HL-60/S4 (cell line): ENCODE measurements at regions not wholly inside any gene's neighbourhood (a gene's known extent, or its start where the extent isn't known, plus 50 kb on each side); places are given as distances from the start of the nearest gene placed in this dataset.

Source experiments
- in situ Hi-C: fragments of 300-500 bp; cut with MboI; formaldehyde crosslinking; loops from 2 replicates; pipeline ENCODE4 v1.14.3; 2022; ENCODE audit warnings: low sequenced_read_pairs

DNA sequence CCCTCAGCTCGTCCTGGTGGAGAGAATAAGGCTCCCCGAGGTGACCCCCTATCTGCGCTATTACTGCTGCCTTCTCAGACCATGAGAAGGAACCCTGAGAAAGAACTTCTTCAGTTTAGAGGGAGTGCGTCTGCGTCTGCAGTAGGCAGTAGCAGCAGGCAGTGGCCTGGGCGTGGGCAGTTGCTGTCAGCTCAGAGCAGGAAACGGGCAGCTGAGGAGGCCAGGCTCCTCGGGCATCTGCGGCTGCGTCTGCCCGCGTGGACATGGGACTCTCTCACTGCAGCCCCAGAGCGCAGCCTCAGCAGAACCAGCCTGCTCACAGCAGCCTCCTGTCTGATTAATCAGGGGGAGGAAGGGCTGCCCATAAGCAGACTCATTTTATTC, 49.8 kb upstream of the FCN1 start:
- in situ Hi-C loops: no loop called here

DNA sequence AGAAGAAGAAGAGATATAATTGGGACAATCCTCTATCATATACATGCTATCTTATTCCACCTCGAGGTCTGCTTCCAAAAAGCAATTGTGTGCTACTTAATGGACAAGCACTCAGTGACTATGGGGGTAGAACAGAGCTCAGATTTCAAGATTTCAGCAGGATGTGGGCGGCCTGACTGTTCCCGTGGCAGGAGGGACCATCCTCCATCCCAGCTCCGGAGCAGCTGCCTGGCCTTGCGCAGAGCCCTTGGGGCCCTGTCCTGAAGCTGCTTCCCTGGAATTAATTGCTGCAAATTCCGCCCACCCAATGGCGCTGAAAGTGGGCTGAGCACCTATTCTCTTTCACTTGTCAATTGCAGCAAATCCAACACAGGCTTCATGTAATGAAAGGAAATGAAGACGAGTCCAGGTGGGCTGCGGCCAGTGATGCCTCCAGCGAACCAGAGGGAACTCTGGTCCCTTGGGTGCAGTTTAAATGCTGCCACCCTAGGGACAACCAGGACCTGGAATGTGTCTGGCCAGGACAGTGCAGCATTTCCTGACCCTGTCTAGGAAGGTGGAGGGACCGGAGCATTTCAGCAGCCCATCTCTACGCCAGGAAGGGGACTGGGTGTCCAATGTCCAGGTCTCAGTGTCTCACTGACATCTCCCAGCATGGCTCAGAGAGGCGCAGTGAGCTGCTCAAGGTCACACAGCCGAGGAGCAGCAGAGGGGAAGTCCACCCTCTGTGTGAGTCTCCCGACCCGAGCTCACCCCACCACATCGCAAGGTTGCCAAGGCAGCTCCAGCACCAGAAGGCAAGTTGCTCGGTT, 50.5 kb upstream of the FCN1 start:
- in situ Hi-C loops: no loop called here

DNA sequence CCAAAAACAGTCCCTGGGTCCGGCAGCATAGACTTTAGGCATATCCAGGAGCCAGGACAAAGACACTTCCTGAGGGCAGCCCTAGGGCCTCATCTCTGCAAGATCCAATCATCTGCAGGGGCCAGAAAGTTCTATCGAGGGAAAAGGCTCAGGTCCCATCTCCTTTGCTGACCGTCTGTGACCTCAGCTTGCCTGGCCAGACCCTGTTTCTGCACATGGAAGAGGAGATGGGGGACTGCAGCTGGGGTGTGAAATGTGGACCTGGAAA, 51.0 kb upstream of the FCN1 start:
- in situ Hi-C loops: no loop called here

DNA sequence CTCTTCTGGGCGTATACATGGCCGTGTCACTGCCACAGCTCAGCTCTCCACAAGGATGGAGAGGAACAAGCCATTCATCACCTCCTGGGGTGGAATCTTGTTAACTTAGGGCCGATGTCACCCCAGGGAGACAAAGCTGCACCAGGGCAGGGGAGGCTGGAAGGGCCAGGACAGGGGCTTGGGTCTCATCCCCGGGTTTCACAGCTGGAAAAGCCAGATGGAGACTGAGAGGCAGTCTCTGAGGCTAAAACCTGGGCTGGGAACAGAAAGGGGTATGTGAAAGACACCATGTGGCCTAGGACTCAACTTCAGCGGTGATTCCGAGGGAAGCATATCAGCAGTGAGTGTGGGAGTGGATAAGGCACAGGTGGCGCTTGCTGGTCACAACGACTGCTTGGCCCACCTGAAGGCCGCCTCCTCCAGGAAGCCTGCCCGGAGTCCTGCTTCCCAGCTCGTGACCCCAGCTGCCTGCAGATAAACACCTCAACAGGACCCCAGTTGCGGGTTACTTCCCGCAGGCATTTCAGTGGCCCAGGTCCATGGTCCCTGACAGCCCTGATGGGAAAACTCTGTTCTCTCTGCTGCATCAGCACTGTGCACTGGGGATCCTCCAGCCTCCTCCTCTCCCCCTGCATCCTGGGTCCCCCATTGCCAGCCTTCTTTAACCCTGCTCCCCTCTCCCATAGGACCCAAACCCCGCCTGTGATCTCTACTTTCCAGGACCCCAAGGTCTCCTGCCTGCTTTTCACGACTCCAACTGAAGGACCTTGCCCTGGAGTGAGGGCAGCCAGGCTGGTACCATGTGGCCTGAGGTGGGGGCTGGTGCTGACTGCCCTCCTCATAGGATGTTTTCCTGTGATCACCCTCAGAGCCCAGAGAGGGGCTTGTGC, 51.7 kb upstream of the FCN1 start:
- in situ Hi-C loops: no loop called here

DNA sequence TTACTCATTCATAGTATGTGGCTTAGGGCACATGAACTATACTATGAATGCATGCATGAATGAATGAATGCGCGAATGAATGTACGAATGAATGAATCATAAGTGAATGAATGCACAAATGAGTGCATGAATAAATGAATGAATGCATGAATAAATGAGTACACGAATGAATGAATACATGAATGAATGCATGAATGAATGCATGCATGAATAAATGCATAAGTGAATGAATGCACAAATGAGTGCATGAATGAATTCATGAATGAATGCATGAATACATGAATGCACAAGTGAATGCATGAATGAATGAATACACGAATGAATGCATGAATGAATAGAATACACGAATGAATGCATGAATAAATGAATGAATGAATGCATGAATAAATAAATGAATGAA, 52.5 kb upstream of the FCN1 start:
- in situ Hi-C loops: no loop called here

DNA sequence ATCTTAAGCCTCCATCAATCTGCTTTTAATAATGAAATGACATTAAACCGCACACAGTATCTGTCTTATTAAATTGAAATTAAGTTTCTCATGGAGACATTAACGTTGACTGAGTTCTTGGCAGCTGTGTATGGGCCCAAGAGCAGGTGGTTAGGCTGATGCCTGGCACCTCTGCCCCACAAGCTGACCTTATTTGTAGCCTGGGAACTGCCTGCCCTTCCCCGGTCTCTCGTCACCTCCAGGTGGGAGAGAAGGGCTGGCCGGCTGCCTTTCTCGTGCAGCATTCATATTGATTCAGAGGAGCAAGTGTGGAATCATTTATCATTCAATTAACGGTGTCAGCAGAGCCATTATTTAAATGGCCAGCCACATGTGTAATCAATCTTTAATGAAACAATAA, 53.0 kb upstream of the FCN1 start:
- in situ Hi-C loops: no loop called here

DNA sequence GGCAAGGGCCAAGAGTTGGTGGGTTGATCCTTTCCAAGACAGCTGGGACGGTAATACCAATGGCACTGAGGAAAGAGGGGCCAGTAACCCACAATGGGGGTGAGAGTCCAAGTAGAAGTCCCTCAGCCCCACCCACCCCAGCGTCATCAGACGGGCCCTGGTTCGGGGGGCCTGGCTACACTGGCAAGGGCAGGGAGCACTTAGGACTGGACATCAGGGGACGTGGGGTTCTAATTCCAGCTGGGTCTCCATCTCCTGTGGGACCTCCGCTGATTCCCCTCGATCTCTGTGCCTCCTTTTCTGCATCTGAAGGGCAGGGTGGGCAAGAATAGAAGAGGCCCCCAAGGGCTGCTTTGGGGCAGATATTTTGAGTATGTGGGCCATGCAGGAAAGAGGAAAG, 53.5 kb upstream of the FCN1 start:
- in situ Hi-C loops: no loop called here

DNA sequence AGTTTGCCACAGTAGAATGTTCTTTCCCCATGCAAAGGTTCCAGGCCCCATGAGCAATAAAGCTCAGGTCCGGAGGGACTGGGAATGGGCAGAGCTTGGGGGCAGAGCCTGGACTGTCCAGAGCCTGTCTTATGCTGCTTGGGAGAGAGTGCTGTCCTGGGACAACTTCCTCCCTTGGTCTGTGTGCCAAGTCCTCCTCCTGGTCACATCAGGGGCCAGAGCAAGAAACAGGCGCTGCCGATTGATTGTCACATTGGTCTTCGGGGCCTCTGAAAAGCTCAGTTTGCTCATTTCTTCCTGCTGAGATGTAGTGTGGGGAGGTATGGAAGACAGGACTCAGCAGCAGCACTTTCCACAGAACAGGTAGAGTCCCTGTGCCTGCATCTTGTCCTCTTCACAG, 54.0 kb upstream of the FCN1 start:
- in situ Hi-C loops: no loop called here

DNA sequence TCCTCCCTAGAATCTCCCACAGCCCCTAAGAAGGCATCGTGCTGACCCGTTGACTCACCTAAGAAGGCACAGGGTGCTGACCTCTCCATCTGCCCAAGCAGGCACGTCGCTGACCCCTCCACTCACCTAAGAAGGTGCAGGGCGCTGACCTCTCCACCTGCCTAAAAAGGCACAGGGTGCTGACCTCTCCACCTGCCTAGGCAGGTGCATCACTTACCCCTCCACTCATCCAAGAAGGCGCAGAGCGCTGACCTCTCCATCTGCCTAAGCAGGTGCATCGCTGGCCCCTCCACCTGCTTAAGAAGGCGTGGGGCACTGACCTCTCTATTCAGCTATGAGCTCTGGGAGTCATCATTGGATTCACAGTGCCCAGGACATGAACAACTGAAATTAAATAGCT, 54.4 kb upstream of the FCN1 start:
- in situ Hi-C loops: no loop called here

DNA sequence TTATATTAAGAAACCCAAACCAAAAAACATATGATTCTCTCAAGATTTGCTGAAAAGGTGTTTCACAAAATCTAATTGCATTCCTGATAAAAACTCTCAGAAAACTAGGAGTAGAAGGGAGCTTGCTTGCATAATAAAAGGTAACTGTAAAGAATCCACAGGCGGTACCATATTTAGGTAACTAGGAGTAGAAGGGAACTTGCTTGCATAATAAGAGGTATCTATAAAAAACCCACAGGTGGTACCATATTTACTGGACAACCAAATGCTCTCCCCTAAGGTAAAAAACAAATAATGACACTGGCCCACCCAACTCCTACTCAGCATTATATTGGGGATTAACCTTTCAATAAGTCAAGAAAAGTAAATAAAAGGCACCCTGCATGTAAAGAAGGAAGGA, 57.5 kb upstream of the FCN1 start:
- in situ Hi-C loops: no loop called here

DNA sequence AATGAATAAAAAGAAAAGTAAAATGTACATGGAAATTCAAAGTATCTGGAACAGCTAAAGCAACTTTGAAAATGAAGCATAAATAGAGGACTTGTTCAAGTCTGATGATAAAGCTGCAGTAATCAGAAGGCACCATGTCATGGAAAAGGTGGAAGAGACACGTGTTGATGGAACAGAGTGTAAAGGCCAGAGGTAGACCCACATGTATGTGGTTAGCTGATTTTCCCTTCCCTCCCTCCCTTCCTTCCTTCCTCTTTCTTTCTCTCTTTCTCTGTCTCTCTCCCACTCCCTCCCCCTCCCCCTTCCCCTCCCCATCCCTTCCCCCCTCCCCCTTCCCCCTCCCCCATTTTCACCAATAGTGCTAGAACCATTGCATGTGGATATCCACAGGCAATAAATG, 58.7 kb upstream of the FCN1 start:
- in situ Hi-C loops: no loop called here

DNA sequence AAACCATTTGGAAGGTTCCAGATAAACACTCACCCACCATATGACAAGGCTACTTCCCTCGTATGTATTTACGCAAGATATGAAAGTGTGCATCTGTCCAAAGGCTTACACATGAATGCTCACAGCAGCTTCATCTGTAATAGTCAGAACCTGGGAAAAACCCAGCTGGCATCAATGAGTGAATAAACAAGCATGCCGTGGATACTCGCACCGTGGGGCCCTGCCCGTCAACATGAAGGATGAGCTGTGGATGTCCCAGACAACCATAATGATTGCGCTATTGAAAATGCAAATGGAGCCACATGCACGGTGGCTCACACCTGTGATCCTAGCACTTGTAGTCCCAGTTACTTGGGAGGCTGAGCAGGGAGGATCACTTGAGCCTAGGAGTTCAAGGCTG, 60.6 kb upstream of the FCN1 start:
- in situ Hi-C loops: no loop called here

DNA sequence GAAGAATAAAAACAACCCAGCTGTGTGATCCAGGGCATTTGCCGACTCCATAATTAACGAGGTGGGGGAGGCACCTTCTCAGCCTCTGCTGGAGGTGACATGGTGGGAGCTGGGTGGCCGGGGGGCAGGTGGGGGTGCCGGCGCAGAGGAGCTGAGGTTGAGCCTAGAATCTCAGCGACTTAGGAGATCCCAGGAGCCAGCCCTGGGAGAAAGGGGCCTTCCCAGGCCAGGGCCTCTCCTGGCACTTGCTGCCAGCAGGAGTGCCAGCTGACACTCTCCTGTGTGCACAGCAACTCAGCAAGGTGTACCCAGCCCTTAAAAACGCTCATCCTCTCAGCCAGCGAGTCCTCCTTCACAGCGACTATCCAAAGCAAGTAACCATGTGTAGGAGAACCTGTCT, 62.8 kb upstream of the FCN1 start:
- in situ Hi-C loops: loop anchor here (5.0 to 10.0 kb wide), 2 partner anchors 198 to 276 kb away; no protein-coding TSS in a partner anchor

DNA sequence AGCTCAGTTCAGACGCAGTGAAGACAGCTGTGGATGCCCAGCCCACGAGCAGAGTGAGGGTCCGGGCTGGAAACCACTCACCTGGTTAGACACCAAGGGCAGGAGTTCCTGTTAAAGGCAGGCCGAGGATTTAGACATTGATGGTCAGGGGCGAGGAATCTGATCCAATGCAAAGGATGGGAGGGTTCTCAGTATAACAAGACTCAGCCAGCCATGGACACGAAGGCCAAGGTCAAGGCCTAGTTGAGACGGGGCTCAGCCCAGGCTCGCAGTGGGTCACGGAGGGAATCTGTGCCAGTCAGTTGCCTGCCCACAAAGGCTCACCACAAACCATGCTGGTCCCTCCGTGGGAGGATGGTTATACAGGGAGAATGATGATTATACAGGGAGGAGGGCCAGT, 63.3 kb upstream of the FCN1 start:
- in situ Hi-C loops: loop anchor here (5.0 to 10.0 kb wide), 2 partner anchors 199 to 276 kb away; no protein-coding TSS in a partner anchor

DNA sequence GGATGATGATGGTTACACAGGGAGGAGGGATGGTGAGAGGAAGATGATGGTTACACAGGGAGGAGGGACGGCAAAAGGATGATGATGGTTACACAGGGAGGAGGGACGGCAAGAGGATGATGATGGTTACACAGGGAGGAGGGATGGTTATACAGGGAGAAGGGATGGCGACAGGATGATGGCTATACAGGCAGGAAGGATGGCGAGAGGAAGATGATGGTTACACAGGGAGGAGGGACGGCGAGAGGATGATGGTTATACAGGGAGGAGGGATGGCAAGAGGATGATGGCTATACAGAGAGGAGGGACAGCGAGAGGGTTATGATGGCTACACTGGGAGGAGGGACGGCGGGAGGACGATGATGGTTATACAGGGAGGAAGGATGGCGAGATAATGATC, 64.1 kb upstream of the FCN1 start:
- in situ Hi-C loops: loop anchor here (5.0 to 10.0 kb wide), 2 partner anchors 200 to 277 kb away; no protein-coding TSS in a partner anchor

DNA sequence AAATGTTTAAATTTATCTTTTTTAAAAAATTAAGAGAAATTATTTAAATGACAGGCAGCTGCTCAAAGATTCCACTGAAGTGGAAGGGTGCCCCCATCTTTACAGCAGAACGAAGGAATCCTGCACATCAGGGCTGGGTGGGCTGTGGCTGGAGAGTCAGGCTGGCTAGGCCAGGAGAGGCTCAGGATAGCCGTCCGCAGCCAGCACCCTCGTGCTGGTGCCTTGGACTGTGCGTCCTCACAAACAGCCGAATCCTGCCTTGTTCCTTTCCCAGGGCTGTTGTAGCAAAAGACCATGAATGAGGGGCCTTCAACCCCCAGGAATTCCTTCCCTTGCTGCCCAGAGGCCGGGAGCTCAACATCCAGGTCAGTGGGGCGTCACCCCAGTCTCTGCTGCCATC, 64.6 kb upstream of the FCN1 start:
- in situ Hi-C loops: loop anchor here (5.0 to 10.0 kb wide), 2 partner anchors 200 to 278 kb away; no protein-coding TSS in a partner anchor

DNA sequence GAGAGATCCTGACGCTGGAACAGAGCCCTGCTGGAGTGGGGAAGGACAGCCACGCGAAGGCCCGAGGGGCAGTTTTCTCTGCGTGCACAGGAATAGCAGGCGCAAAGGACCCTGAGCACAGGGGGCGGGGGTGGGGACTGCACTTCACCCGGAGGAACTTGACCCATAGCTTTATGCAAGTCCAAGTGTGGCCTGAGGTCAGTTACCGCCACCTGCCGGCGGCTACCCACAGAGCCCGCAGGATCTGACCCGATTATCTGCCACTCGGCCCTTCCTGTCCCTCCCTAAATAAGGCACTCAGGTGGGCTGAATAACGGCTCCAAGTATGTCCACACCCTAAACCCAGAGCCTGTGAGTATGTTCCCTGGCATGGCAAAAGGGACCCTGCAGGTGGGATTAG, 65.4 kb upstream of the FCN1 start:
- in situ Hi-C loops: loop anchor here (5.0 to 10.0 kb wide), 2 partner anchors 201 to 278 kb away; no protein-coding TSS in a partner anchor

DNA sequence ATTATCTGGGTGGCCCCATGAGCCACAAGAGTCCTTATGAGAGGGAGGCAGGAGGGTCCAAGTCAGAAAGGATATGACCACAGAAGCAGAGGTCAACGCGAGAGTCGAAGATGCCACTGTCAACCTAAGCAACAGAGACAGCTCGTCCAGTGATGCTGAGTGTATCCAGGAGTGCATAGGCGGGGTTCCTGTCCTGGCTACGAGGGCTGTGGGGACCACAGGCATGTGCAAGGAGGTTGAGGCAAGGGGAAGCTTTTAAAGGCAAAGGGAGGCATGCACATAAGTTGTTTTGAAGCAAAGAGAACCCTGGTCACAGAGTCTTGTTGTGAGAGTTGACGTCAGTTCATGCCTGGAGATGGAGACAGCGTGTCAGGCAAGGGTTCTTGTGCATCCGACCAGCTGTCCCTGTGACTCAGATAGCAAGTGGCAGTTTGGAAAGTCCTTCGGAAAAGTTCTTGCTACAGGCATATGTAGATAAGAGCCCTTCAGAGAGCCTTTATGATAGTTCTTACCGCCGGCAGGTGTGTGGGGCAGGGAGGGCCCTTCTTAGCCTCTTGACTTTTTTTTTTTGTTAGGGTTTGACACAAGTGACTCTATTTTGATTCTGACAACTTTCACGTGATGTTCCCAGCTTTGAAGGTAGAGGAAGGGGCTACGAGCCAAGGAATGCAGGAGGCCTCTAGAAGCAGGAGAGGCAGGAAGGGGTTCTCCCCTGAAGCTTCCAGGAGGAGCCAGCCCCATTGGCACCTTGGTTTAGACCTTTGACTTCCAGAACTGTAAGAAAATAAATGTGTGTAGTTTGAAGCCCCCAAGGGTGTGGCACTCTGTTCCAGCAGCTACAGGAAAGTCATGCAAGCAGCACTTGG, 66.0 kb upstream of the FCN1 start:
- in situ Hi-C loops: loop anchor here (5.0 to 10.0 kb wide), 2 partner anchors 201 to 279 kb away; no protein-coding TSS in a partner anchor

DNA sequence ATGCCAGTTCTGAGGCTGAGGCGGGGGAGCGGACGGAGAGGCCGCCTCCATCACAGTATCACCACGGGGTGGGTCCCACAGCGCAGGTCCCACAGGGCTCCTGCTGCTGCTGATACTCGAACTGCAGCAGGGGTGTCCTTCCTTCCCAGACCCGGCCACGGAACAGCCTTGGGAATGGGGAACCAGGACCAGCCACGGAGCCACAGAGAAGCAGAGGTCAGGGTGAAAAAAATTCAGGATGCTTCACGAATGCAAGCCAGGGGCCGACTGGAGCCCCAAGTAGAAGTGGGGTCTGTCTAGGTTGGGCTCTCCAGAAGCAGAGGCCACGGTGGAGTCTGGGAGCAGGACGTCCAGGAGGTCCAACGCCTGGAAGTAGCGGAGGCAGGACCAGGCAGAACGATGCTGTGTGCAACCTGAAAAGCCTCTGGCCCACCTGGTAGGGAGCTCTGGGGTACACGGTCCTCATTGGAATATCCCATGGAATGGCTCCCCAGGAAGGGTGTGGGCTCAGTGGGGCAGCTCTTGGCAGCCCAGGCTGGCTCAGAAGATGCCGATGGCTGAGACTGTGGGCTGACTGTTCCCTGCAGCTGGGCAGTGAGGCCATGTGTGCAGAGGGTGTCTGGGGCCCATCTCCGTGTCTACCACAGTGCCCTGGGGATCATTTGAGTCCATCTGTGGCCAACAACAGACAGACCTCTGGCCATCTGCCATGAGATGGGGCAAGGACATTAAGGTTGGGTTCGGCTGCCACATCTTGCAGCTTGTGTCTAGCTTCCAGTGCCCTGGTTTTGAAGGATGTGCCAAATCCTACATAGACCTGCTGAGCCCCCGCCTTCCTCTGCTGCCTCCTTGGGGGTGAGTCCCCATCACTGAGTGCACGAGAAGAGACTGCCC, 66.9 kb upstream of the FCN1 start:
- in situ Hi-C loops: loop anchor here (5.0 to 10.0 kb wide), 2 partner anchors 202 to 280 kb away; no protein-coding TSS in a partner anchor

DNA sequence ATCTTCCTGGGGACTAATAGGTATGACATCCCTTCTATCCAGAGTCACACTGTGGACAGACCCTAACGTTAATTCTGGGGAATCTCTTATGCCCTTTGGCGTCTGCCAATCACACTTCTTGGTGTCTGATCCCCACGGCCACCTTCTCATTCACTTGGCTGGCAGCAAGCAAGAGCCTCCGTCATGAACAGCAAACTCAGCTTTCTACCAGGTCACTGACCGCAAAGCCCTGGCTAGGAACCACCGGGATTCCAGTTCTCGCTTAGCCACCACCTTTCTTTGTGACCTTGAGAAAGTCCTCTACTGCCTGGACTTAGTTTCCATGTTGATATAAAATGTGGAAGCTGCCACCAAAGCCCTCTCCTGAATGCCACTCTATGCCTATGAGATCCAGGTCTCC, 67.7 kb upstream of the FCN1 start:
- in situ Hi-C loops: loop anchor here (10.0 kb wide), 1 partner anchor 281 kb away; no protein-coding TSS in a partner anchor
